ENCODE measurements at regions not wholly inside any gene's neighbourhood (a gene's known extent, or its start where the extent isn't known, plus 50 kb on each side); places are given as distances from the start of the nearest gene placed in this dataset.

DNA sequence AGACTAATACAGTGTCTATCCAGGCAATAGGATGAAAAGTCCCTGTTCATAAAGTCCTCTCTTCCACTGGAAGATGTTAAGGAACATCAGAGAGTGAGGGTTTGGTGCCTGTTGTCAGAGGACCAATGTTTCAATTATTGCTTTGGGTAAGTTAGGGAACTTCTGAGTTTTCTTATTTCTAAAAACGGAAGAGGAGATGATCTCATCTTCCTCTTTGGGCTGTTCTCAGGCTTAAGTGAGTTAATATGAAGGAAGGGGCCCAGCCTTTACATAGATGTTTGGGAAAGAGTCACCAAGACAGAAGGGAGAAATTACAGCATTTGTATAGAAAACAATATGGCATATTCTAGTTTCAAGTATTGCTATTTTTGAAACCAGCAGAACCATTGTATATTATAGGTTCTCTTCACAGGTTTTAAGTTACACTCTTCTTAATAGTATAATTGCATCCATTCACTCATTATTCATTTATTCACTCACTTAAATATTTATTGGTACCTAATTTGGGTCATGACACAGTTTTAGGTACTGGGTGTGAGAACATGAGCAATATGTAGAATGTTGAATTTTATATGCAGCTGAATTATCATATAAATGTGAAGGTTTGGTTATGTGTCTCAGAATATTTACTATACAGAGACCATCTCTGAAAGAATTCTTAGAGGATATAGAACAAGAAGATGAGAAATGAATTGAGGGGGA, 68.5 kb upstream of the LRIG3 start:
- Histone ChIP-seq H3K27ac (no peak overlapping the region), H3K36me3 (no peaks in the 10 kb centered on the region), H3K9me3 (no peaks in the 10 kb centered on the region), H3K4me1 (ENCODE audit: insufficient read depth) (no peaks in the 10 kb centered on the region), H3K4me3 (no peak overlapping the region), H3K27me3 (no peaks in the 10 kb centered on the region)
- WGBS, 3 donors, result 85 to 94% (median 85%) methylated on average over 1 of the region's 1 CpG
- no peak for TF ChIP-seq EP300 (IDR thresholded peaks at IDR 0.05)
- TF ChIP-seq POLR2A (IDR thresholded peaks at IDR 0.05), result no peak
- TF ChIP-seq CTCF (IDR thresholded peaks at IDR 0.05), result no peak
- intact Hi-C loops (cut with DNase I), result no loop called here
- no peak for DNase-seq

- intact Hi-C loops (cut with DNase I), result no loop called here
- no peak for TF ChIP-seq POLR2A (IDR thresholded peaks at IDR 0.05)
- DNase-seq, result no peak
- no peaks in the 10 kb centered on the region for H3K9me3 ChIP-seq
- no peak overlapping the region for H3K27ac ChIP-seq
- no peaks in the 10 kb centered on the region for H3K4me1 ChIP-seq (ENCODE audit: insufficient read depth)
- no peaks in the 10 kb centered on the region for H3K27me3 ChIP-seq
- no peak overlapping the region for H3K4me3 ChIP-seq
- H3K36me3 ChIP-seq, result no peaks in the 10 kb centered on the region
- WGBS, 3 donors, result 90 to 93% (median 92%) methylated on average over 3 of the region's 3 CpGs
These were observed 61.7 kb upstream of the LRIG3 start for GRCh38 chr12:58981961-58982360.

- Histone ChIP-seq H3K9me3 (no peaks in the 10 kb centered on the region), H3K27ac (no peak overlapping the region), H3K36me3 (no peaks in the 10 kb centered on the region), H3K27me3 (no peaks in the 10 kb centered on the region), H3K4me3 (no peak overlapping the region), H3K4me1 (ENCODE audit: insufficient read depth) (no peaks in the 10 kb centered on the region)
- DNase-seq, result no peak
- intact Hi-C loops (cut with DNase I), result no loop called here
- no peak for TF ChIP-seq CTCF (IDR thresholded peaks at IDR 0.05)
- no peak for TF ChIP-seq EP300 (IDR thresholded peaks at IDR 0.05)
- TF ChIP-seq POLR2A (IDR thresholded peaks at IDR 0.05), result no peak
- WGBS, 3 donors, result 96 to 100% (median 99%) methylated on average over 1 of the region's 1 CpG
These were observed 60.5 kb upstream of the LRIG3 start for GRCh38 chr12:58980768-58981167.

DNA sequence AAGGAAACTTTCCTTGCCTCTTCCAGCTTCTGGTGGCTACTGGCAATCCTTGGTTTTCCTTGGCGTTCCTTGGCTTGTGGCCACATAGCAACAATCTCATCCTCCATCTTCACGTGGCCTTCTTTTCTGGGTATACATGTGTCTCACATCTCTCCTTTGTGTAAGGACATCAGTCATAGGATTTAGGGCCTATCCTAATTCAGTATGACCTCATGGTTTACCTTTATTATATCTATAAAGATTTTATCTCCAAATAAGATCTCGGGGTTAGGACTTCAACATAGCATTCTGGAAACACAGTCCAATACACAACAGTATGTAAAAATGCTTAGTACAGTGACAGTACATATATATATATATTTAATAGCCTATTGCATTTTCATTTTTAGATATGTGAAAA, 58.4 kb upstream of the LRIG3 start:
- H3K4me3 ChIP-seq, result no peak overlapping the region
- intact Hi-C loops (cut with DNase I), result no loop called here
- H3K27me3 ChIP-seq, result no peaks in the 10 kb centered on the region
- H3K27ac ChIP-seq, result no peak overlapping the region
- no peaks in the 10 kb centered on the region for H3K9me3 ChIP-seq
- 87 to 93% (median 89%) methylated on average over 3 of the region's 3 CpGs for WGBS, 3 donors
- DNase-seq, result no peak
- no peak for TF ChIP-seq EP300 (IDR thresholded peaks at IDR 0.05)
- TF ChIP-seq POLR2A (IDR thresholded peaks at IDR 0.05), result no peak
- no peak for TF ChIP-seq CTCF (IDR thresholded peaks at IDR 0.05)
- H3K36me3 ChIP-seq, result no peaks in the 10 kb centered on the region
- no peaks in the 10 kb centered on the region for H3K4me1 ChIP-seq (ENCODE audit: insufficient read depth)

DNA sequence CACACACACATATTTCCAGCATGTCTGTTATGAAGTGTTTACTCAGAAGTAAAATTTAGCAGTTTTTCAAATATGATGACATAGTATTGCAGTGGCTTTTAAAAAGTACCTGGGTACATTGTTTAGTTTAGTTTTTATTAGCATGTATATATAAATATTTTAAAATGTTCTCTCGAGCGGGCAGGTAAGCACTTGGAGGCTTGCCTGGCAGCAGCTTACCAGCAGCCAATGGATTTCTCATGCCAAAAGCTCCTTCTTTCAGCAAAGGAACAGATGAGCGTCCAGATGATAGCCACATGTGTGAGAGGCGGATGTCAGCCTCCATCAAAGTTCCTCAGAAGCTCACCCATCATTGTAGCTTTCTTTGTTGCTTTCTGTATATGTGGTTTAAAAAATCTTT, 57.2 kb upstream of the LRIG3 start:
- 75 to 92% (median 77%) methylated on average over 4 of the region's 4 CpGs for WGBS, 3 donors
- no peak for DNase-seq
- Histone ChIP-seq H3K4me1 (ENCODE audit: insufficient read depth) (no peaks in the 10 kb centered on the region), H3K36me3 (no peaks in the 10 kb centered on the region), H3K4me3 (no peak overlapping the region), H3K27ac (no peak overlapping the region), H3K27me3 (no peaks in the 10 kb centered on the region), H3K9me3 (no peaks in the 10 kb centered on the region)
- intact Hi-C loops (cut with DNase I), result no loop called here
- no peak for TF ChIP-seq CTCF (IDR thresholded peaks at IDR 0.05)
- TF ChIP-seq EP300 (IDR thresholded peaks at IDR 0.05), result no peak
- TF ChIP-seq POLR2A (IDR thresholded peaks at IDR 0.05), result no peak

Data from ovary (tissue), 7 donors.